MM.1S (cell line): ENCODE measurements at regions not wholly inside any gene's neighbourhood (a gene's known extent, or its start where the extent isn't known, plus 50 kb on each side); places are given as distances from the start of the nearest gene placed in this dataset.

Source experiments
- DNase-seq: peaks from one replicate; pipeline ENCODE4 v3.0.0-alpha.2; 2015
- H2AFZ ChIP-seq: fragments of 300-600 bp; sonication (generic); 2 replicates; pipeline ENCODE4 v1.6.0; 2016; ENCODE audit warnings: antibody characterized with exemption, low read length
- H3F3A ChIP-seq: fragments of 300-600 bp; sonication (generic); 2 replicates; pipeline ENCODE4 v1.6.1; 2016; ENCODE audit warnings: mild to moderate bottlenecking, antibody characterized with exemption, low read length, moderate library complexity, mixed read lengths; ENCODE audit not compliant: insufficient read depth
- H3K27ac ChIP-seq: fragments of 300-600 bp; sonication (generic); 2 replicates; pipeline ENCODE4 v1.5.1; 2016; ENCODE audit warnings: mild to moderate bottlenecking, low read length
- H3K27me3 ChIP-seq: fragments of 300-600 bp; sonication (generic); replicated peaks from 2 replicates; pipeline ENCODE4 v1.6.0; 2016; ENCODE audit warnings: low read length; ENCODE audit not compliant: insufficient read depth
- H3K36me3 ChIP-seq: fragments of 300-600 bp; sonication (generic); replicated peaks from 2 replicates; pipeline ENCODE4 v1.6.1; 2016; ENCODE audit warnings: mild to moderate bottlenecking, low read length, mixed read lengths; ENCODE audit not compliant: insufficient read depth
- H3K4me1 ChIP-seq: fragments of 300-600 bp; sonication (generic); 2 replicates; pipeline ENCODE4 v1.6.1; 2016; ENCODE audit warnings: low read length, mixed read lengths
- H3K4me2 ChIP-seq: fragments of 300-600 bp; sonication (generic); 2 replicates; pipeline ENCODE4 v1.6.0; 2016; ENCODE audit warnings: low read depth, low read length
- H3K4me3 ChIP-seq: fragments of 300-600 bp; sonication (generic); 2 replicates; pipeline ENCODE4 v1.5.1; 2016; ENCODE audit warnings: low read length, mixed read lengths
- H3K79me2 ChIP-seq: fragments of 300-600 bp; sonication (generic); 2 replicates; pipeline ENCODE4 v1.6.1; 2016; ENCODE audit warnings: mixed run types, low read length, mixed read lengths
- H3K9ac ChIP-seq: fragments of 300-600 bp; sonication (generic); 2 replicates; pipeline ENCODE4 v1.6.1; 2016; ENCODE audit warnings: low read length, mixed read lengths
- H3K9me2 ChIP-seq: fragments of 300-600 bp; sonication (generic); replicated peaks from 2 replicates; pipeline ENCODE4 v1.6.1; 2016; ENCODE audit warnings: mild to moderate bottlenecking, low read length, mixed read lengths; ENCODE audit not compliant: insufficient read depth
- H3K9me3 ChIP-seq: fragments of 300-600 bp; sonication (generic); replicated peaks from 2 replicates; pipeline ENCODE4 v1.6.1; 2016; ENCODE audit warnings: mild to moderate bottlenecking, low read length, mixed read lengths; ENCODE audit not compliant: insufficient read depth
- H4K20me1 ChIP-seq: fragments of 300-600 bp; sonication (generic); 2 replicates; pipeline ENCODE4 v1.6.1; 2016; ENCODE audit warnings: mild to moderate bottlenecking, low read length, moderate library complexity, mixed read lengths; ENCODE audit not compliant: insufficient read depth
- CTCF ChIP-seq: fragments of 300-600 bp; sonication (generic); IDR thresholded peaks from 2 replicates; pipeline ENCODE4 v1.5.1; 2016; ENCODE audit warnings: antibody characterized with exemption, low read length, mixed read lengths
- EZH2 ChIP-seq: fragments of 300-600 bp; sonication (generic); optimal IDR thresholded peaks from 2 replicates; pipeline ENCODE3; 2017; ENCODE audit warnings: low read depth, mild to moderate bottlenecking, antibody characterized with exemption, low read length, mixed read lengths
- EZH2phosphoT487 ChIP-seq: fragments of 300-600 bp; sonication (generic); IDR thresholded peaks from 2 replicates; pipeline ENCODE4 v1.6.1; 2018; ENCODE audit warnings: antibody characterized with exemption, low read length

GRCh38 chr2:16203069-16203468, 262.7 kb downstream of the MYCN start:
- H3K4me3 ChIP-seq: no peak overlapping the region
- no peak overlapping the region for H3K27ac ChIP-seq
- no peaks in the 10 kb centered on the region for H3F3A ChIP-seq
- no peaks in the 10 kb centered on the region for H3K36me3 ChIP-seq
- no peaks in the 10 kb centered on the region for H3K9me3 ChIP-seq
- H3K4me2 ChIP-seq: no peak overlapping the region
- no peaks in the 10 kb centered on the region for H3K9me2 ChIP-seq
- H3K27me3 ChIP-seq: no peaks in the 10 kb centered on the region
- no peak for DNase-seq
- H3K4me1 ChIP-seq: no peaks in the 10 kb centered on the region
- H2AFZ ChIP-seq: no peak overlapping the region
- TF ChIP-seq EZH2phosphoT487 (no peak), EZH2 (no peak), CTCF (no peak)
- H3K79me2 ChIP-seq: no peaks in the 10 kb centered on the region
- no peaks in the 10 kb centered on the region for H4K20me1 ChIP-seq
- no peak overlapping the region for H3K9ac ChIP-seq

GRCh38 chr2:16202266-16203020, 262.1 kb downstream of the MYCN start:
- Histone ChIP-seq H3K9me2 (no peaks in the 10 kb centered on the region), H3K9ac (no peak overlapping the region), H3K27ac (no peak overlapping the region), H3K79me2 (no peaks in the 10 kb centered on the region), H3K27me3 (no peaks in the 10 kb centered on the region), H3K4me3 (no peak overlapping the region), H3K9me3 (no peaks in the 10 kb centered on the region), H2AFZ (no peak overlapping the region), H3K4me1 (no peaks in the 10 kb centered on the region), H3K36me3 (no peaks in the 10 kb centered on the region), H3F3A (no peaks in the 10 kb centered on the region), H3K4me2 (no peak overlapping the region), H4K20me1 (no peaks in the 10 kb centered on the region)
- TF ChIP-seq EZH2: no peak
- TF ChIP-seq CTCF: no peak
- TF ChIP-seq EZH2phosphoT487: no peak
- DNase-seq: no peak

- DNase-seq: no peak
- no peak overlapping the region for H3K9ac ChIP-seq
- no peak overlapping the region for H3K27ac ChIP-seq
- H3K4me2 ChIP-seq: no peak overlapping the region
- H3K9me3 ChIP-seq: no peaks in the 10 kb centered on the region
- H3K4me3 ChIP-seq: no peak overlapping the region
- no peaks in the 10 kb centered on the region for H3K79me2 ChIP-seq
- no peak overlapping the region for H2AFZ ChIP-seq
- TF ChIP-seq EZH2phosphoT487 (no peak), EZH2 (no peak), CTCF (no peak)
- H3K4me1 ChIP-seq: no peaks in the 10 kb centered on the region
- H3K27me3 ChIP-seq: no peaks in the 10 kb centered on the region
- no peaks in the 10 kb centered on the region for H3K9me2 ChIP-seq
- no peaks in the 10 kb centered on the region for H4K20me1 ChIP-seq
- no peaks in the 10 kb centered on the region for H3F3A ChIP-seq
- H3K36me3 ChIP-seq: no peaks in the 10 kb centered on the region
Observed at GRCh38 chr2:16201848-16202247, 261.5 kb downstream of the MYCN start.
